ENCODE measurements at regions not wholly inside any gene's neighbourhood (a gene's known extent, or its start where the extent isn't known, plus 50 kb on each side); places are given as distances from the start of the nearest gene placed in this dataset.

- no peaks in the 10 kb centered on the region for H3K36me3 Mint-ChIP-seq (ENCODE audit: insufficient read depth in 1 of 3, low read depth in 3 of 3)
- no CpG with 5 or more reads among the region's 3 CpGs for WGBS (ENCODE audit: extremely low coverage, insufficient read length, low lambda C conversion rate)
These were observed 1124.4 kb downstream of the NXPH1 start for GRCh38 chr7:9557853-9558252.

More at GRCh38 chr7:9557853-9558252, 1124.4 kb downstream of the NXPH1 start:
- no peak overlapping the region for H3K27ac Mint-ChIP-seq
- H3K4me1 Mint-ChIP-seq = no peaks in the 10 kb centered on the region
- H3K18ac ChIP-seq (ENCODE audit: insufficient read length, low read depth, low read length) = no peak overlapping the region
- no peak overlapping the region for H3K9ac ChIP-seq (ENCODE audit: extremely low read depth, insufficient read length, low read length)
- no peak overlapping the region for H2BK20ac ChIP-seq (ENCODE audit: low read depth, low read length, poor library complexity, severe bottlenecking)
- no peaks in the 10 kb centered on the region for H4K20me1 ChIP-seq (ENCODE audit: control insufficient read depth, insufficient read depth, insufficient read length)
- no peak overlapping the region for H2AFZ ChIP-seq (ENCODE audit: low read length)
- no peak overlapping the region for H4K91ac ChIP-seq (ENCODE audit: insufficient read length, low read depth, low read length)
- no peaks in the 10 kb centered on the region for H3K79me2 ChIP-seq (ENCODE audit: insufficient read depth, low read length)
- H3K23ac ChIP-seq (ENCODE audit: insufficient read length, low read depth, low read length) = no peak overlapping the region
- DNase-seq = no peak
- no peaks in the 10 kb centered on the region for H3K23me2 ChIP-seq (ENCODE audit: insufficient read length, low read depth, low read length, poor library complexity, severe bottlenecking)
- H3K56ac ChIP-seq (ENCODE audit: insufficient read length, low read depth, low read length) = no peak overlapping the region
- no peaks in the 10 kb centered on the region for H3K27me3 Mint-ChIP-seq (ENCODE audit: low read depth)
- no peak overlapping the region for H2AK5ac ChIP-seq (ENCODE audit: insufficient read length, low read length)
- H2BK120ac ChIP-seq (ENCODE audit: low read depth, low read length, poor library complexity, severe bottlenecking) = no peak overlapping the region
- no peak overlapping the region for H3K4ac ChIP-seq (ENCODE audit: low read depth, low read length)
- H3K9me3 Mint-ChIP-seq = 0 out of 5 replicates have a peak, but pooled peaks cover 0 to 2% of the 10 kb centered on the region in 2 experiments
- H3K14ac ChIP-seq (ENCODE audit: insufficient read depth, low read length) = no peak overlapping the region
- H2BK5ac ChIP-seq (ENCODE audit: insufficient read length, low read length) = no peak overlapping the region
- no peaks in the 10 kb centered on the region for H3K4me1 ChIP-seq (ENCODE audit: insufficient read depth, low read length)
- no peaks in the 10 kb centered on the region for H3K79me1 ChIP-seq (ENCODE audit: insufficient read depth, low read depth, low read length, poor library complexity, severe bottlenecking)
- H3K27ac ChIP-seq (ENCODE audit: insufficient read length, low read depth, low read length) = no peak overlapping the region
- H2BK15ac ChIP-seq (ENCODE audit: low read depth, low read length) = no peak overlapping the region
- H4K5ac ChIP-seq (ENCODE audit: insufficient read length, low read depth, low read length) = no peak overlapping the region
- no peak overlapping the region for H3T11ph ChIP-seq (ENCODE audit: low read length)
- H2BK12ac ChIP-seq (ENCODE audit: insufficient read length, low read depth, low read length) = no peak overlapping the region
- no peak overlapping the region for H3K4me2 ChIP-seq (ENCODE audit: insufficient read depth, insufficient read length, low read length)
- H3K4me3 Mint-ChIP-seq = no peak overlapping the region
- H3K27me3 ChIP-seq (ENCODE audit: insufficient read depth, low read length) = no peaks in the 10 kb centered on the region
- TF ChIP-seq CTCF (conservative IDR thresholded peaks at IDR 0.05) = no peak
- H4K8ac ChIP-seq (replicated peaks; ENCODE audit: insufficient read length, low read depth, low read length) = no peak overlapping the region
- H3K9me3 ChIP-seq (ENCODE audit: control insufficient read depth, low read depth, low read length) = no peaks in the 10 kb centered on the region

All from H9 (cell line).